ENCODE measurements at regions not wholly inside any gene's neighbourhood (a gene's known extent, or its start where the extent isn't known, plus 50 kb on each side); places are given as distances from the start of the nearest gene placed in this dataset.
"Not testable (repeated sequence)": the region's sequence is repeated elsewhere in the genome, so short reads cannot be mapped to it uniquely, and the experiment has no call there.

GRCh38 chr6:149247385-149247763 lies 70.1 kb upstream of the TAB2 start:
- FAIRE-seq (no peak), DNase-seq (ENCODE audit: low read depth, low spot score) (no peak)
- no peak overlapping the region for H3K9ac ChIP-seq (ENCODE audit: control insufficient read depth, extremely low read depth, insufficient read depth, low read length)
- TF ChIP-seq CTCF (optimal IDR thresholded peaks at IDR 0.05 in 1 of 3, IDR thresholded peaks at IDR 0.05 in 1 of 3, conservative IDR thresholded peaks at IDR 0.05 in 1 of 3; ENCODE audit: extremely low read depth in 1 of 3, insufficient read depth in 2 of 3, low read length in 3 of 3) (no peak), EZH2 (IDR thresholded peaks at IDR 0.05; ENCODE audit: low read length) (no peak)
- H3K27me3 ChIP-seq (ENCODE audit: control insufficient read depth, extremely low read depth, insufficient read depth, low read length), result no peaks in the 10 kb centered on the region
- no peak overlapping the region for H3K4me3 ChIP-seq (ENCODE audit: control insufficient read depth in 2 of 3, extremely low read depth in 1 of 3, insufficient read depth in 2 of 3, low read depth in 1 of 3, low read length in 3 of 3)
- no peaks in the 10 kb centered on the region for H3K9me3 ChIP-seq (ENCODE audit: control insufficient read depth, low read depth, low read length)
- H3K27ac ChIP-seq (ENCODE audit: control insufficient read depth, insufficient read depth, low read length), result no peak overlapping the region
- H2AFZ ChIP-seq (ENCODE audit: control insufficient read depth, low read length), result no peak overlapping the region
- no peaks in the 10 kb centered on the region for H3K9me1 ChIP-seq (ENCODE audit: control insufficient read depth, extremely low read depth, insufficient read depth, low read length)
- H3K4me2 ChIP-seq (ENCODE audit: control insufficient read depth, extremely low read depth, insufficient read depth, low read depth, low read length), result no peak overlapping the region
- no peaks in the 10 kb centered on the region for H3K36me3 ChIP-seq (ENCODE audit: control insufficient read depth in 2 of 2, extremely low read depth in 1 of 2, insufficient read depth in 2 of 2, low read length in 2 of 2)
- no peaks in the 10 kb centered on the region for H3K79me2 ChIP-seq (ENCODE audit: control insufficient read depth, insufficient read depth, low read length)
- H4K20me1 ChIP-seq (ENCODE audit: control insufficient read depth, extremely low read depth, insufficient read depth, low read length), result no peaks in the 10 kb centered on the region
- H3K4me1 ChIP-seq (ENCODE audit: control insufficient read depth, extremely low read depth, insufficient read depth, low read length), result no peaks in the 10 kb centered on the region
- dilution Hi-C loops (cut with MboI; ENCODE audit: extremely low pct_ligation_motif_present, low sequenced_read_pairs), result no loop called here

- FAIRE-seq; H3K9me3 ChIP-seq (ENCODE audit: control insufficient read depth, low read depth, low read length); H3K9me1 ChIP-seq (ENCODE audit: control insufficient read depth, extremely low read depth, insufficient read depth, low read length); DNase-seq (ENCODE audit: low read depth, low spot score); H3K4me2 ChIP-seq (ENCODE audit: control insufficient read depth, extremely low read depth, insufficient read depth, low read depth, low read length); H3K79me2 ChIP-seq (ENCODE audit: control insufficient read depth, insufficient read depth, low read length); H2AFZ ChIP-seq (ENCODE audit: control insufficient read depth, low read length); dilution Hi-C loops (cut with MboI; ENCODE audit: extremely low pct_ligation_motif_present, low sequenced_read_pairs); H4K20me1 ChIP-seq (ENCODE audit: control insufficient read depth, extremely low read depth, insufficient read depth, low read length); H3K27me3 ChIP-seq (ENCODE audit: control insufficient read depth, extremely low read depth, insufficient read depth, low read length); H3K4me1 ChIP-seq (ENCODE audit: control insufficient read depth, extremely low read depth, insufficient read depth, low read length); H3K36me3 ChIP-seq (ENCODE audit: control insufficient read depth in 2 of 2, extremely low read depth in 1 of 2, insufficient read depth in 2 of 2, low read length in 2 of 2); H3K4me3 ChIP-seq (ENCODE audit: control insufficient read depth in 2 of 3, extremely low read depth in 1 of 3, insufficient read depth in 2 of 3, low read depth in 1 of 3, low read length in 3 of 3); H3K9ac ChIP-seq (ENCODE audit: control insufficient read depth, extremely low read depth, insufficient read depth, low read length); H3K27ac ChIP-seq (ENCODE audit: control insufficient read depth, insufficient read depth, low read length): not testable (repeated sequence)
Measured at GRCh38 chr6:149248263-149248662, 69.2 kb upstream of the TAB2 start.

- H2AFZ ChIP-seq (ENCODE audit: control insufficient read depth, low read length), result no peak overlapping the region
- no peaks in the 10 kb centered on the region for H3K79me2 ChIP-seq (ENCODE audit: control insufficient read depth, insufficient read depth, low read length)
- H3K27me3 ChIP-seq (ENCODE audit: control insufficient read depth, extremely low read depth, insufficient read depth, low read length), result no peaks in the 10 kb centered on the region
- no peak overlapping the region for H3K4me2 ChIP-seq (ENCODE audit: control insufficient read depth, extremely low read depth, insufficient read depth, low read depth, low read length)
- dilution Hi-C loops (cut with MboI; ENCODE audit: extremely low pct_ligation_motif_present, low sequenced_read_pairs), result no loop called here
- no peaks in the 10 kb centered on the region for H3K9me1 ChIP-seq (ENCODE audit: control insufficient read depth, extremely low read depth, insufficient read depth, low read length)
- H4K20me1 ChIP-seq (ENCODE audit: control insufficient read depth, extremely low read depth, insufficient read depth, low read length), result no peaks in the 10 kb centered on the region
- H3K4me3 ChIP-seq (ENCODE audit: control insufficient read depth in 2 of 3, extremely low read depth in 1 of 3, insufficient read depth in 2 of 3, low read depth in 1 of 3, low read length in 3 of 3), result no peak overlapping the region
- H3K9ac ChIP-seq (ENCODE audit: control insufficient read depth, extremely low read depth, insufficient read depth, low read length), result no peak overlapping the region
- H3K27ac ChIP-seq (ENCODE audit: control insufficient read depth, insufficient read depth, low read length), result no peak overlapping the region
- no peaks in the 10 kb centered on the region for H3K9me3 ChIP-seq (ENCODE audit: control insufficient read depth, low read depth, low read length)
- no peaks in the 10 kb centered on the region for H3K36me3 ChIP-seq (ENCODE audit: control insufficient read depth in 2 of 2, extremely low read depth in 1 of 2, insufficient read depth in 2 of 2, low read length in 2 of 2)
- TF ChIP-seq CTCF (optimal IDR thresholded peaks at IDR 0.05 in 1 of 3, IDR thresholded peaks at IDR 0.05 in 1 of 3, conservative IDR thresholded peaks at IDR 0.05 in 1 of 3; ENCODE audit: extremely low read depth in 1 of 3, insufficient read depth in 2 of 3, low read length in 3 of 3) (no peak), EZH2 (IDR thresholded peaks at IDR 0.05; ENCODE audit: low read length) (no peak)
- no peak for DNase-seq (ENCODE audit: low read depth, low spot score)
- no peaks in the 10 kb centered on the region for H3K4me1 ChIP-seq (ENCODE audit: control insufficient read depth, extremely low read depth, insufficient read depth, low read length)
- no peak for FAIRE-seq
Measured at GRCh38 chr6:149248693-149249369, 68.7 kb upstream of the TAB2 start.

Data from keratinocyte (primary cell).